GM23248 (cell line): ENCODE measurements at regions not wholly inside any gene's neighbourhood (a gene's known extent, or its start where the extent isn't known, plus 50 kb on each side); places are given as distances from the start of the nearest gene placed in this dataset.

ENCODE experiments used
- EZH2 ChIP-seq: fragments of 200-600 bp; sonication (generic); IDR thresholded peaks from 2 replicates; pipeline ENCODE4 v1.6.1; 2018; ENCODE audit warnings: antibody characterized with exemption, mild to moderate bottlenecking; ENCODE audit not compliant: insufficient read depth, poor library complexity, severe bottlenecking
- EZH2phosphoT487 ChIP-seq: fragments of 200-600 bp; sonication (generic); IDR thresholded peaks from 2 replicates; pipeline ENCODE4 v1.6.1; 2018; ENCODE audit warnings: antibody characterized with exemption, moderate library complexity, mild to moderate bottlenecking, low read depth; ENCODE audit not compliant: insufficient read depth

DNA sequence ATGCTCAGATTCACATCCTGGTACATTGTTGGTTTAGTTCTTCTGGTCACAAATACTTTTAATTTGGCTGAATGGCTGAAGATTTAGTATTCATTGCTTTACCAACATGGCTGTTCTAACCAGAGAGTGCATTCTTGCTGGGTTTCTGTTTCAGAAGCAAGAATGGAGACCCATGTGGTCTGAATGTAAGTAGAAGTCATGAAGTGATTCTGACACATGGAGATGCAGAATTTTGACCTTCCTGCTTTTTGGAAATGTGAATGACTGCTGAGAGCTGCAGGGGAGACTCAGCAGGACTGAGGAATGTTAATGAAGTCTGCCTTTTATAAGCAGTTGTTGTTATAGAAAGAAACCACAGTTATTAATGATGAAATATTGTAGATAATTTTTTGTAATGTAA is 576.1 kb upstream of the MARCKS start:
- TF ChIP-seq EZH2, result no peak
- TF ChIP-seq EZH2phosphoT487, result no peak
